Vagina (tissue), 2 donors: ENCODE measurements at regions not wholly inside any gene's neighbourhood (a gene's known extent, or its start where the extent isn't known, plus 50 kb on each side); places are given as distances from the start of the nearest gene placed in this dataset.

Source experiments
- POLR2A ChIP-seq, 2 donors: fragments of 450-650 bp; IDR thresholded peaks; one replicate each; pipeline ENCODE4 v1.6.1; 2017; ENCODE audit warnings: antibody characterized with exemption in 2 of 2, mild to moderate bottlenecking in 2 of 2, moderate library complexity in 2 of 2
- TF ChIP-seq, protein P1 (sequence below), 3 experiments: fragments of 450-650 bp in 2 of 3; fragments of 200-600 bp in 1 of 3; sonication (generic) in 1 of 3; IDR thresholded peaks; one replicate each; pipeline ENCODE4 v1.5.1; 2017 to 2019; ENCODE audit warnings: antibody characterized with exemption in 3 of 3, mild to moderate bottlenecking in 2 of 3, moderate library complexity in 2 of 3

DNA sequence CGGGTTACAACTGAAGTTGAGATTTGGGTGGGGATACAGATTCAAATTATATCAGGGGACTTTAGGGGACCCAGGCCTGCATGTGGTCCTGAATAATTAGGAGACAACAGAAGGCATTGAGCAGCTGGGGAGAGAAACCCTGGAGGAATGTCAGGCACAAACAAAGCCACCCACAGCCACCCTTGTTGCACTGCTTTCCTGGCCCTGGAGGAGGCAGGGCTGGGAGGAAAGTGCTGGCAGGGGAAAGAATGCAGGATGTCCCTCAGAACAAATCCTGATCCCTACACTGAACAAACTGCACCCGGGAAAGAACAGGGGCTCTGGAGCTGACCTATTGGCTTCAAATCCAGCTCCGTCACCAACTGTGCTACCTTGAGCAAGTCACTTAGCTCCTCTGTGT is 214.1 kb upstream of the ATP6AP2 start:
- TF ChIP-seq POLR2A (IDR thresholded peaks at IDR 0.05) = no peak
- TF ChIP-seq, protein P1, sequence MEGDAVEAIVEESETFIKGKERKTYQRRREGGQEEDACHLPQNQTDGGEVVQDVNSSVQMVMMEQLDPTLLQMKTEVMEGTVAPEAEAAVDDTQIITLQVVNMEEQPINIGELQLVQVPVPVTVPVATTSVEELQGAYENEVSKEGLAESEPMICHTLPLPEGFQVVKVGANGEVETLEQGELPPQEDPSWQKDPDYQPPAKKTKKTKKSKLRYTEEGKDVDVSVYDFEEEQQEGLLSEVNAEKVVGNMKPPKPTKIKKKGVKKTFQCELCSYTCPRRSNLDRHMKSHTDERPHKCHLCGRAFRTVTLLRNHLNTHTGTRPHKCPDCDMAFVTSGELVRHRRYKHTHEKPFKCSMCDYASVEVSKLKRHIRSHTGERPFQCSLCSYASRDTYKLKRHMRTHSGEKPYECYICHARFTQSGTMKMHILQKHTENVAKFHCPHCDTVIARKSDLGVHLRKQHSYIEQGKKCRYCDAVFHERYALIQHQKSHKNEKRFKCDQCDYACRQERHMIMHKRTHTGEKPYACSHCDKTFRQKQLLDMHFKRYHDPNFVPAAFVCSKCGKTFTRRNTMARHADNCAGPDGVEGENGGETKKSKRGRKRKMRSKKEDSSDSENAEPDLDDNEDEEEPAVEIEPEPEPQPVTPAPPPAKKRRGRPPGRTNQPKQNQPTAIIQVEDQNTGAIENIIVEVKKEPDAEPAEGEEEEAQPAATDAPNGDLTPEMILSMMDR (IDR thresholded peaks at IDR 0.05) = no peak
